MG63 (cell line): ENCODE measurements at regions not wholly inside any gene's neighbourhood (a gene's known extent, or its start where the extent isn't known, plus 50 kb on each side); places are given as distances from the start of the nearest gene placed in this dataset.

Experiments
- DNase-seq: peaks from one replicate; pipeline ENCODE4 v3.0.0-alpha.2; 2020
- H3K27me3 ChIP-seq: fragments of 250-450 bp; sonication (Bioruptor Pico); 2 replicates; pipeline ENCODE4 v1.5.1; 2020; ENCODE audit warnings: mild to moderate bottlenecking, moderate library complexity
- H3K36me3 ChIP-seq: fragments of 250-450 bp; sonication (Bioruptor Pico); 2 replicates; pipeline ENCODE4 v1.5.1; 2020; ENCODE audit warnings: mild to moderate bottlenecking, moderate library complexity
- H3K4me3 ChIP-seq: fragments of 250-450 bp; sonication (Bioruptor Pico); 2 replicates; pipeline ENCODE4 v1.5.1; 2020; ENCODE audit warnings: mild to moderate bottlenecking, moderate library complexity
- H3K9me3 ChIP-seq: fragments of 250-450 bp; sonication (Bioruptor Pico); 2 replicates; pipeline ENCODE4 v1.5.1; 2020; ENCODE audit warnings: mild to moderate bottlenecking, moderate library complexity

- no peaks in the 10 kb centered on the region for H3K36me3 ChIP-seq
- no peak for DNase-seq
Observed at GRCh38 chr7:115731796-115732471, 298.6 kb downstream of the TFEC start.

GRCh38 chr7:115728518-115728917 is 302.0 kb downstream of the TFEC start:
- H3K27me3 ChIP-seq, result no peaks in the 10 kb centered on the region
- no peaks in the 10 kb centered on the region for H3K9me3 ChIP-seq
- DNase-seq, result no peak
- no peaks in the 10 kb centered on the region for H3K36me3 ChIP-seq
- no peak overlapping the region for H3K4me3 ChIP-seq

More at GRCh38 chr7:115731796-115732471, 298.6 kb downstream of the TFEC start:
- Histone ChIP-seq H3K9me3 (no peaks in the 10 kb centered on the region), H3K27me3 (no peaks in the 10 kb centered on the region), H3K4me3 (no peak overlapping the region)

DNA sequence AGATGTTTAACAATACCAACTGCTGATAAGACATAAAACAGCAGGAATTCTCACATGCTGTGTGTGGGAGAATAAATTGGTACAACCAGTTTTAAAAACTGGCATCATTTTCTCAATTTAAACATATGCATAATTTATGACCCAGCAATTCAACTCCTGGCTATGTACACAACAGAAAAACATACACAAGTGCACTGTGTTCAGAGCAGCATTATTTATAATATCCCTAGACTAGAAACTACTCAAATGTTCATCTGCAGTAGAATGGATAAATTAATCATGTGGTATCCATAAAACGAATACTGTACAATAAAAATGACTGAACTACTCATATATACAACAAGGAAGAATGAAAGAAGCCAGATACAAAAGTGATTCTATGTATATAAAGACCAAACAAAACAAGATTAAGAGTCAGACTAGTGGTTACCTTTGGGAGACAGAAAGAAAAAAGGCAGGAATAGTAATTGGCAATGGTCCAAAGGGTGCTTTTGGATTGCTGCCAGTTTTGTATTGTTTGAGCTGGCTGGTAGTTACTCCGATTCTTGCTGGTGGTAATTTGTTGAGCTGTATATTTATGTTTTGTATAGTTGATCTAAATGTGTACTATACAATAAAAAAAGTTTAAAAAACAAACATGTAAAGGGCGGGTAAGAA is 306.0 kb downstream of the TFEC start:
- no peak overlapping the region for H3K4me3 ChIP-seq
- no peaks in the 10 kb centered on the region for H3K36me3 ChIP-seq
- no peak for DNase-seq
- H3K9me3 ChIP-seq, result no peaks in the 10 kb centered on the region
- no peaks in the 10 kb centered on the region for H3K27me3 ChIP-seq

DNA sequence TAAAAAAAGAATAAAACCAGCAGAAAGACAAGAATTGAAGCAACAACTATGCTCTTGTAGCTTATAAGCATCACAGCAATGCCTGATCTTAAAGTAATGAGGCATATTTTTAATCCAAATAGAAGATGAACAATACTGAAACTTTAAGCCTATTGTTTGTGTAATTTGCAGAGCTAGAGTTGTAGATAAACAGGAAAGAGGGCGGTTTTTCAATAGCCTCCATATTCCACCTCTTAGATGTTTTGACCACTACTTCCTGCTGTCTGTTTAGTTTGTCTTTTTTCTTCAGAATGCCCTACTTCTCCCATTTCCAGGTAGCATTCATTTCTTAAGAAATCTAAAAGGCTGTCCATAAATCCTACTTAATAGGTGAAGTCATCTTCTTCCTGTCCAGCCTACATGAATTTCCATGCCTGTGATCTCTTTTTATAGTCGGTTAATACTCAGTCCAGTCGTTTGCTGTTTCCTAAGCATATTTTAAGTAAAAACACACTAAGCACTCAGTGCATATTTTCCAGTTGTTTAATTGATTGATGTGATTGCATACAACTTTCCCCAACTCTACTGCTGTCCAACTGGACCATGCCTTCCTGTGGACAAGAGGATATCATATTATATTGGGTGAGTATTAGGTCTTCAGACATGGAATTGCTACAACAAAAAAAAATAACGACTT is 308.1 kb downstream of the TFEC start:
- no peaks in the 10 kb centered on the region for H3K27me3 ChIP-seq
- no peaks in the 10 kb centered on the region for H3K36me3 ChIP-seq
- H3K9me3 ChIP-seq, result no peaks in the 10 kb centered on the region
- no peak overlapping the region for H3K4me3 ChIP-seq
- no peak for DNase-seq

- no peak for DNase-seq
- Histone ChIP-seq H3K27me3 (no peaks in the 10 kb centered on the region), H3K4me3 (no peak overlapping the region), H3K36me3 (no peaks in the 10 kb centered on the region), H3K9me3 (no peaks in the 10 kb centered on the region)
Observed at GRCh38 chr7:115721293-115722217, 309.0 kb downstream of the TFEC start.

- no peaks in the 10 kb centered on the region for H3K27me3 ChIP-seq
- no peak overlapping the region for H3K4me3 ChIP-seq
- H3K36me3 ChIP-seq, result no peaks in the 10 kb centered on the region
- no peak for DNase-seq
- no peaks in the 10 kb centered on the region for H3K9me3 ChIP-seq
Observed at GRCh38 chr7:115719963-115720362, 310.6 kb downstream of the TFEC start.

DNA sequence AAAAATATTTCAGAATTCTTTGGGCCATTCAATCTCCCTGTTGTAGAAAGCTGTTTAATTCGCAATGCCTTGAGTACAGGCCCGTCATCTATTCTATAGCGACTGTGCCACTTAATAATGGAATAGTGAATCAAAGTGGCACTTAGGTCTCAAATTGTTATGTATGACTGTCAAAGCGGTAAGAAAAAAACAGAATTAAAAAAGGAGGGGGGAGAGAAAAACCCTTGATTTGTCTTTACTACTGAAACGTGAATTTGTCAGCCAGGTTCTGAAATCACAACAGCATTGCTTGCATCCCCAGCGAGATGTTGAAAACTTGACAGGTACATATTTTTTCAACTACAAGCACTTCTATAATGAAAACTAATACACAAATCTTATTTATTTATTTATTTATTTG is 320.9 kb downstream of the TFEC start:
- no peak for DNase-seq

DNA sequence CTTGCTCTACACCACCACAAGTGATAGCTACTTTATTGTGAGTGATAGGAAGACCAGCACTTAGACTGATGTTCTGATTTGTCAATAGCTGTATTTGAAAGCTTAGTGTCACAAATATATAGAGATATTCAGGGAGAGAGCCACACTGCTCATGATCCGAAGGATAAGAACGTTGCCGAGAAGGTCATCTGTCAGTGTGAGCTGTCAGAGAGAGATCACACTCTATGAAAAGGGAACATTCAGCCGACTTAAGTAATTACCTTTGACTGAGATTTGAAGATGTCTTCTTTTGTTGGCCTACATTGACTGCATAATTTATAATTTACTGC is 322.6 kb downstream of the TFEC start:
- Histone ChIP-seq H3K27me3 (no peaks in the 10 kb centered on the region), H3K36me3 (no peaks in the 10 kb centered on the region), H3K9me3 (no peaks in the 10 kb centered on the region), H3K4me3 (no peak overlapping the region)
- DNase-seq, result no peak

More for the DNA sequence above, 320.9 kb downstream of the TFEC start:
- Histone ChIP-seq H3K9me3 (no peaks in the 10 kb centered on the region), H3K27me3 (no peaks in the 10 kb centered on the region), H3K4me3 (no peak overlapping the region), H3K36me3 (no peaks in the 10 kb centered on the region)

DNA sequence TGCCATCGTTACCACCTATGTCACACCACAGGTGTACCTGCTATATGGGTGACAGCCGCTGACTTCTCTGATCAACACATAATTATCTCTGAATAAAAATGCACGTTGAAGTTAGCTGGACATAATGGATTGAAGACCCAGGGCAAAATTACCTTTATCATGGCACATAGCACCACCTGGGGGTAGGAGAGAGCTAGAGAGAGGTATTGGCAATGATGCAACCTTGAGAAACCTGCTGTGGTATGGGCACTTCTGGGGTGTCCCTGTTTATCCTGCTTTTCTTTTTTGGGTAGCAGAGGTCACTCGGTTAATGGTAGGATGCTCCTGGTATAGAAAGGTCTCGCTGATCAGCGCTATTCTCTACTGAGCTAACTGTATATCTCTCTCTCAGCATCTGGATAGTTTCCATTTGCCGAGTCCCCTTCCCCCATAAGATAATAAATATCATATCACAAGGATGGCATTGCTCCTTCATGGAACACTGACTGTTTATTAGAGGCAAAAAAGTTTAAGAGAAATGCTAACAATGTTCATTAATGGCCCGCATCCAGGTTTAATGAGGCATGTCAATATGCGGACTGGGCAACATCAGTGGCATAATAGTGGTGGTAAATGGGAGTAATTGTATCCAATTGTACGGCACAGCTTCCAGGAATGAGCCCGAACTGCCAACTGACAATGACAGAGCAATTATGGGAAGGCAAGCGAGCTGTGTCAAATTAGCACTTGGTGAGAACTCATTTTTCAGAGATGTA is 323.1 kb downstream of the TFEC start:
- Histone ChIP-seq H3K9me3 (no peaks in the 10 kb centered on the region), H3K27me3 (no peaks in the 10 kb centered on the region), H3K4me3 (no peak overlapping the region), H3K36me3 (no peaks in the 10 kb centered on the region)
- DNase-seq, result peak; percentile 6

- no peaks in the 10 kb centered on the region for H3K36me3 ChIP-seq
- DNase-seq, result no peak
- H3K4me3 ChIP-seq, result no peak overlapping the region
- H3K27me3 ChIP-seq, result no peaks in the 10 kb centered on the region
- H3K9me3 ChIP-seq, result no peaks in the 10 kb centered on the region
Observed at GRCh38 chr7:115704884-115705283, 325.7 kb downstream of the TFEC start.

GRCh38 chr7:115701141-115701540 is 329.4 kb downstream of the TFEC start:
- Histone ChIP-seq H3K9me3 (no peaks in the 10 kb centered on the region), H3K36me3 (no peaks in the 10 kb centered on the region), H3K4me3 (no peak overlapping the region), H3K27me3 (no peaks in the 10 kb centered on the region)
- DNase-seq, result no peak

- Histone ChIP-seq H3K27me3 (no peaks in the 10 kb centered on the region), H3K4me3 (no peak overlapping the region), H3K9me3 (no peaks in the 10 kb centered on the region), H3K36me3 (no peaks in the 10 kb centered on the region)
- DNase-seq, result no peak
Observed at GRCh38 chr7:115694424-115694823, 336.1 kb downstream of the TFEC start.

DNA sequence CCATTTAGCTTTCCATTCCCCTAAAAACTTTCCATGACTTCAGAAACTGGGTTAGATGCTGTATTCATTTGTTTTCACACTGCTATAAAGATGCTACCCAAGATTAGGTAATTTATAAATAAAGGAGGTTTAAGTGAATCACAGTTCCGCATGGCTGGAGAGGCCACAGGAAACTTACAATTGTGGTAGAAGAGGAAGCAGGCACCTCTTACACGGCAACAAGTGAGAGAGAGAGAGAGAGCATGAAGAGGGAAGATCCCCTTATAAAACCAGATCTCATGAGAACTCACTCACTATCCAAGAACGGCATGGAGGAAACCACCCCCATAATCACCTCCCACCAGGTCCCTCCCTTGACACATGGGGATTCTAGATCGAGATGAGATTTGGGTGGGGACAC is 336.8 kb downstream of the TFEC start:
- no peaks in the 10 kb centered on the region for H3K9me3 ChIP-seq
- H3K27me3 ChIP-seq, result no peaks in the 10 kb centered on the region
- H3K36me3 ChIP-seq, result no peaks in the 10 kb centered on the region
- no peak for DNase-seq
- H3K4me3 ChIP-seq, result no peak overlapping the region

DNA sequence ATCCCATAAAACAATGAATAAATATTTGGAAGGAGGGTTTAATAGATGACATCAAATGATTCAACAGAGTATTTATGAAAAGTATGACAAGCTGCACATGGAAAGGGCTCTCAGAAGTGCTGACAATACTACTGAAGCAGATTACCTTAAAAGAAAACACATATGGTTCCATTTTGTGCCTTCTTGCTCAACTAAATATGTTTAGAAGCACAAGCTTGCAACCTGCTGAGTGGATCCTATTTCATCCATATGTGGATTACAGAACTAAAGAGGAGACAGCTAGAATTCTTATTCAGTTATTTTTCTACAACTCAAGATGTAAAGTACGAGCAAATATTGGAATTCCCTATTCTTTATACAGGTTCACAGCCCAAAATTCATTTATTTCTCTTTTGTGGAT is 340.6 kb downstream of the TFEC start:
- no peaks in the 10 kb centered on the region for H3K36me3 ChIP-seq
- H3K27me3 ChIP-seq, result no peaks in the 10 kb centered on the region
- H3K9me3 ChIP-seq, result no peaks in the 10 kb centered on the region
- no peak for DNase-seq
- H3K4me3 ChIP-seq, result no peak overlapping the region

- no peaks in the 10 kb centered on the region for H3K36me3 ChIP-seq
- no peaks in the 10 kb centered on the region for H3K9me3 ChIP-seq
- H3K27me3 ChIP-seq, result no peaks in the 10 kb centered on the region
- DNase-seq, result no peak
- H3K4me3 ChIP-seq, result no peak overlapping the region
Observed at GRCh38 chr7:115683093-115683492, 347.5 kb downstream of the TFEC start.

DNA sequence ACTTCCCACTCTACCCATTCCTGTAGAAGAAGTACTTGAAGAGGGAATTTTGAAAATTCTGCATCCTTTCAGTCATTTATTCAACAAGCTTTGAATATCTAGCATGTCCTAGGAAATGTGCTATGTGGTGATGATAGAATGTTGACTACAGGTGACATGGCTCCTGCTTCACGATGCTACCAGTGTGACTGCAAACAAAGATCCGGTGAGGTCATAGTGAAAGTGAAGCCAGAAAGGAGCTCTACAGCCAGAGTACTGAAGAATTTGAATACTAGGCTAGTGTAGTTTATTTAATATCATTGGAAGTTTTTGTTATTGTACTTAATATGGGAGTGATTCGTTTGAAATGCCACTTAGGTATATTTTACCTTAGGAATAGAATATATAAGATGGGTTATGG is 348.1 kb downstream of the TFEC start:
- Histone ChIP-seq H3K9me3 (no peaks in the 10 kb centered on the region), H3K36me3 (no peaks in the 10 kb centered on the region), H3K27me3 (no peaks in the 10 kb centered on the region), H3K4me3 (no peak overlapping the region)
- DNase-seq, result no peak
